HT1080 (cell line): ENCODE measurements at regions not wholly inside any gene's neighbourhood (a gene's known extent, or its start where the extent isn't known, plus 50 kb on each side); places are given as distances from the start of the nearest gene placed in this dataset.
"Not testable (repeated sequence)": the region's sequence is repeated elsewhere in the genome, so short reads cannot be mapped to it uniquely, and the experiment has no call there.

Experiments
- DNase-seq: peaks from one replicate; pipeline ENCODE4 v3.0.0-alpha.2; 2015; ENCODE audit warnings: low read depth

GRCh38 chr9:115300874-115301273 is 182.9 kb upstream of the TNC start:
- no peak for DNase-seq

GRCh38 chr9:115301581-115301980 is 183.6 kb upstream of the TNC start:
- DNase-seq, result no peak

- DNase-seq, result no peak
Measured at GRCh38 chr9:115305543-115305942, 187.6 kb upstream of the TNC start.

- no peak for DNase-seq
Measured at GRCh38 chr9:115306865-115307264, 188.9 kb upstream of the TNC start.

GRCh38 chr9:115313545-115313944 is 195.6 kb upstream of the TNC start:
- no peak for DNase-seq

GRCh38 chr9:115326461-115326860 is 208.5 kb upstream of the TNC start:
- DNase-seq, result no peak

GRCh38 chr9:115327436-115328122 is 209.6 kb upstream of the TNC start:
- no peak for DNase-seq

GRCh38 chr9:115328228-115328627 is 210.3 kb upstream of the TNC start:
- DNase-seq, result no peak

GRCh38 chr9:115328677-115329076 is 210.7 kb upstream of the TNC start:
- no peak for DNase-seq

GRCh38 chr9:115333277-115334070 is 215.5 kb upstream of the TNC start:
- DNase-seq, result peak; percentile 64

- DNase-seq, result no peak
Measured at GRCh38 chr9:115335439-115335838, 217.5 kb upstream of the TNC start.

GRCh38 chr9:115340314-115340713 is 222.4 kb upstream of the TNC start:
- no peak for DNase-seq

- no peak for DNase-seq
Measured at GRCh38 chr9:115341426-115341825, 223.5 kb upstream of the TNC start.

- not testable (repeated sequence) for DNase-seq
Measured at GRCh38 chr9:115347776-115348175, 229.8 kb upstream of the TNC start.

- DNase-seq, result not testable (repeated sequence)
Measured at GRCh38 chr9:115348936-115349335, 231.0 kb upstream of the TNC start.

GRCh38 chr9:115349542-115349941 is 231.6 kb upstream of the TNC start:
- no peak for DNase-seq

GRCh38 chr9:115350548-115350947 is 232.6 kb upstream of the TNC start:
- DNase-seq, result no peak

- no peak for DNase-seq
Measured at GRCh38 chr9:115353681-115354080, 235.7 kb upstream of the TNC start.

GRCh38 chr9:115357821-115358220 is 239.9 kb upstream of the TNC start:
- DNase-seq, result no peak

- no peak for DNase-seq
Measured at GRCh38 chr9:115359017-115359780, 241.2 kb upstream of the TNC start.

GRCh38 chr9:115360122-115360521 is 242.2 kb upstream of the TNC start:
- no peak for DNase-seq

- DNase-seq, result no peak
Measured at GRCh38 chr9:115362101-115362500, 244.1 kb upstream of the TNC start.
